LNCaP clone FGC (cell line): ENCODE measurements at regions not wholly inside any gene's neighbourhood (a gene's known extent, or its start where the extent isn't known, plus 50 kb on each side); places are given as distances from the start of the nearest gene placed in this dataset.

Source experiments
- DNase-seq: peaks from one replicate; pipeline ENCODE4 v3.0.0-alpha.2; 2011; ENCODE audit warnings: low read depth
- H3K4me3 ChIP-seq: 2 replicates; pipeline ENCODE4 v1.5.1; 2011; ENCODE audit warnings: mild to moderate bottlenecking, low read depth, low read length, control low read depth
- TF ChIP-seq, protein P1 (sequence below): IDR thresholded peaks from 2 replicates; pipeline ENCODE4 v1.5.1; 2012; ENCODE audit warnings: mild to moderate bottlenecking; ENCODE audit not compliant: control insufficient read depth, insufficient read depth; ENCODE audit errors: extremely low read depth

- DNase-seq, result no peak
- TF ChIP-seq, protein P1, sequence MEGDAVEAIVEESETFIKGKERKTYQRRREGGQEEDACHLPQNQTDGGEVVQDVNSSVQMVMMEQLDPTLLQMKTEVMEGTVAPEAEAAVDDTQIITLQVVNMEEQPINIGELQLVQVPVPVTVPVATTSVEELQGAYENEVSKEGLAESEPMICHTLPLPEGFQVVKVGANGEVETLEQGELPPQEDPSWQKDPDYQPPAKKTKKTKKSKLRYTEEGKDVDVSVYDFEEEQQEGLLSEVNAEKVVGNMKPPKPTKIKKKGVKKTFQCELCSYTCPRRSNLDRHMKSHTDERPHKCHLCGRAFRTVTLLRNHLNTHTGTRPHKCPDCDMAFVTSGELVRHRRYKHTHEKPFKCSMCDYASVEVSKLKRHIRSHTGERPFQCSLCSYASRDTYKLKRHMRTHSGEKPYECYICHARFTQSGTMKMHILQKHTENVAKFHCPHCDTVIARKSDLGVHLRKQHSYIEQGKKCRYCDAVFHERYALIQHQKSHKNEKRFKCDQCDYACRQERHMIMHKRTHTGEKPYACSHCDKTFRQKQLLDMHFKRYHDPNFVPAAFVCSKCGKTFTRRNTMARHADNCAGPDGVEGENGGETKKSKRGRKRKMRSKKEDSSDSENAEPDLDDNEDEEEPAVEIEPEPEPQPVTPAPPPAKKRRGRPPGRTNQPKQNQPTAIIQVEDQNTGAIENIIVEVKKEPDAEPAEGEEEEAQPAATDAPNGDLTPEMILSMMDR, result no peak
Measured at GRCh38 chr2:216922175-216922780, 62.4 kb upstream of the TNP1 start.

GRCh38 chr2:216920937-216921456 lies 61.1 kb upstream of the TNP1 start:
- DNase-seq, result no peak
- TF ChIP-seq, protein P1, result no peak
- no peak overlapping the region for H3K4me3 ChIP-seq

More at GRCh38 chr2:216922175-216922780, 62.4 kb upstream of the TNP1 start:
- no peak overlapping the region for H3K4me3 ChIP-seq

DNA sequence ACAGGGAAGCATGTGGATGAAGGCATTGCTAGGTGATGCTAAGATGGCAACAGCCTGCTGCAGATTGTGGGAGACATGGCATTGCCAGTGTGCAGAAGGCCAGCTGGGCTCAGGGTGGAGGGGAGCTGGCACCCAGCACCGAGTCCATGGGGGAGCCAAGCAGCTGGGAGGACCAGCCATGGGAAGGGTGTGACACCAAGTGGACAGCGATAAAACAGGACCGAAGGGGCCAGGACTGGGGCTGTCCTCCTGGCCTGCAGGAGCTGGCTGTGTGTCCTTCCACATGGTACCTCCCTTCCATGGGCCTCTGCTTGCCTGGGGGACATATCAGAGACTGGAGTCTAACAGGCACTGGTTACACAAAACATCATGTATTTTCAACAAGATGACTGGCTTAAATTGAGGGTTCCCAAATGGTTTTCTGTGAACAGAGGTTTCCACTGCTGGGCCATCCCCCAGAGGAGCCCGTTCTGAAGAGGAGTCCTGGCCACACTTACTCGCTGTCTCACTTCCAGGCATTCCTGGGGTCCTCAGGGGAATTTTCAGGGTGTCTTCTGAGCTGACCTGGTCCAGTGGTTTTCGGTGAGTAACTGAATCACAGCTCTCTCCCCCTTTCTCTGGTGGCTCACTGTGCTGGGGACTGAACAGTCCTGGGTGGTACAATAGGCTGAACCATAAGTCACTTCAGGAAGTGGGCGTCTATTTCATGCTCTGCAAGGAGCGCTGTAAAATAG lies 60.4 kb upstream of the TNP1 start:
- TF ChIP-seq, protein P1, result no peak
- no peak for DNase-seq
- H3K4me3 ChIP-seq, result no peak overlapping the region

GRCh38 chr2:216918088-216918680 lies 58.3 kb upstream of the TNP1 start:
- H3K4me3 ChIP-seq, result no peak overlapping the region
- TF ChIP-seq, protein P1, result no peak

GRCh38 chr2:216916956-216917650 lies 57.2 kb upstream of the TNP1 start:
- DNase-seq, result no peak
- no peak overlapping the region for H3K4me3 ChIP-seq

More at GRCh38 chr2:216918088-216918680, 58.3 kb upstream of the TNP1 start:
- DNase-seq, result no peak

GRCh38 chr2:216915557-216916150 lies 55.8 kb upstream of the TNP1 start:
- TF ChIP-seq, protein P1, result no peak
- no peak for DNase-seq
- H3K4me3 ChIP-seq, result no peak overlapping the region

More at GRCh38 chr2:216916956-216917650, 57.2 kb upstream of the TNP1 start:
- TF ChIP-seq, protein P1, result no peak
